ENCODE measurements at regions not wholly inside any gene's neighbourhood (a gene's known extent, or its start where the extent isn't known, plus 50 kb on each side); places are given as distances from the start of the nearest gene placed in this dataset.

- TF ChIP-seq GLIS3 (CRISPR knock-in tag; IDR thresholded peaks at IDR 0.05) = no peak
- TF ChIP-seq OSR1 (CRISPR knock-in tag; IDR thresholded peaks at IDR 0.05) = no peak
- TF ChIP-seq CREB5 (CRISPR knock-in tag; IDR thresholded peaks at IDR 0.05; ENCODE audit: low read depth) = no peak
- no peak for TF ChIP-seq ZC3H10 (CRISPR knock-in tag; IDR thresholded peaks at IDR 0.05)
- TF ChIP-seq TSHZ2 (CRISPR knock-in tag; IDR thresholded peaks at IDR 0.05) = no peak
- TF ChIP-seq ZFP3 (CRISPR knock-in tag; IDR thresholded peaks at IDR 0.05) = no peak
- no peak for TF ChIP-seq ESRRG (CRISPR knock-in tag; IDR thresholded peaks at IDR 0.05)
- TF ChIP-seq PATZ1 (CRISPR knock-in tag; IDR thresholded peaks at IDR 0.05; ENCODE audit: borderline replicate concordance) = no peak
- no peak for TF ChIP-seq ARNTL (CRISPR knock-in tag; IDR thresholded peaks at IDR 0.05; ENCODE audit: borderline replicate concordance, low read depth)
- no peak for TF ChIP-seq ZFP30 (CRISPR knock-in tag; IDR thresholded peaks at IDR 0.05)
- no peak for TF ChIP-seq RARB (CRISPR knock-in tag; IDR thresholded peaks at IDR 0.05)
- no peak for TF ChIP-seq TCF4 (CRISPR knock-in tag; IDR thresholded peaks at IDR 0.05; ENCODE audit: borderline replicate concordance)
- TF ChIP-seq ZNF70 (CRISPR knock-in tag; IDR thresholded peaks at IDR 0.05) = no peak
- no peak for TF ChIP-seq CSRNP3 (CRISPR knock-in tag; IDR thresholded peaks at IDR 0.05)
Measured at GRCh38 chr9:106449336-106449927, 413.5 kb upstream of the ZNF462 start.
